ENCODE measurements at regions not wholly inside any gene's neighbourhood (a gene's known extent, or its start where the extent isn't known, plus 50 kb on each side); places are given as distances from the start of the nearest gene placed in this dataset.

- TF ChIP-seq CTCF (IDR thresholded peaks at IDR 0.05) (no peak), POLR2A (IDR thresholded peaks at IDR 0.05) (no peak)
These were observed 137.2 kb upstream of the ID4 start for GRCh38 chr6:19699932-19700331.

Measured in lower leg skin (tissue), 3 donors.